Fibroblast of lung (primary cell): ENCODE measurements at regions not wholly inside any gene's neighbourhood (a gene's known extent, or its start where the extent isn't known, plus 50 kb on each side); places are given as distances from the start of the nearest gene placed in this dataset.
"Not testable (repeated sequence)": the region's sequence is repeated elsewhere in the genome, so short reads cannot be mapped to it uniquely, and the experiment has no call there.

Source experiments
- CTCF ChIP-seq, 2 donors: IDR thresholded peaks in 1 of 2; conservative IDR thresholded peaks in 1 of 2; 1 replicate in 1 of 2; 2 replicates in 1 of 2; pipeline ENCODE4 v1.5.1; 2011 to 2012; ENCODE audit warnings: low read length in 2 of 2, control low read depth in 1 of 2, inconsistent platforms in 1 of 2, low read depth in 1 of 2, mild to moderate bottlenecking in 1 of 2
- EZH2 ChIP-seq: IDR thresholded peaks from 2 replicates; pipeline ENCODE4 v1.5.1; 2012; ENCODE audit warnings: low read length, control low read depth, mild to moderate bottlenecking; ENCODE audit errors: missing control alignments

DNA sequence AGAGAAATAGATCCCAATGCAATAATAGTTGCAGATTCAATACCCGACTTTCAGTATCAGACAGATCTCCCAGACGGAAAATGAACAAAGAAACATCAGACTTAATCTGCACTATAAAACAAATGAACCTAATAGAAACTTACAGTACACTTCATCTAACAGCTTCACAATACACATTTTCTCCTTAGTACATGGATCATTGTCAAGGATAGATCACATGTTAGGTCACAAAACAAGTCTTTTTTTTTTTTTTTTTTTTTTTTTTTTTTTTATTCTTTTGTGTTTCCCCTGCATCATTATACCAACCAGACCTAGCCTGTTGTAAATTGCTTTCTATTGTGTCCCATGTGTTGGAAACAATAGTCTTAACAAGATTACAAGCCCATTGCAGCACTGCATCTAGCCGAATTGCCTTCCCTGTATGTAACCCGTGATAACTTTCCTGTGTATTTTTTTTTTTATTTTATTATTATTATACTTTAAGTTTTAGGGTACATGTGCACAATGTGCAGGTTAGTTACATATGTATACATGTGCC lies 134.0 kb upstream of the MAD2L1 start:
- not testable (repeated sequence) for TF ChIP-seq CTCF (conservative IDR thresholded peaks at IDR 0.05 in 1 of 2, IDR thresholded peaks at IDR 0.05 in 1 of 2; ENCODE audit: low read depth in 1 of 2, low read length in 2 of 2); EZH2
